Body of pancreas (tissue), 4 donors: ENCODE measurements at regions not wholly inside any gene's neighbourhood (a gene's known extent, or its start where the extent isn't known, plus 50 kb on each side); places are given as distances from the start of the nearest gene placed in this dataset.

Experiments used
- ATAC-seq: fragments of 150-250 bp; one replicate; pipeline ENCODE4 v1.9.1; 2016
- DNase-seq, 4 donors: peaks; one replicate each; pipeline ENCODE4 v3.0.0-alpha.2; 2019
- H3K27ac ChIP-seq, 4 donors: fragments of 200-600 bp; sonication (generic); 1 replicate in 3 of 4; 2 replicates in 1 of 4; pipeline versions ENCODE4 v1.5.1 to v1.6.1; 2016 to 2019; ENCODE audit warnings: mild to moderate bottlenecking in 1 of 4, mixed read lengths in 1 of 4, moderate library complexity in 1 of 4
- H3K27me3 ChIP-seq, 2 donors: fragments of 200-600 bp; sonication (generic); one replicate each; pipeline ENCODE4 v1.6.0; 2016; ENCODE audit warnings: mild to moderate bottlenecking in 1 of 2
- H3K36me3 ChIP-seq, 2 donors: fragments of 200-600 bp; sonication (generic); replicated peaks in 1 of 2; 2 replicates each; pipeline ENCODE4 v1.5.1; 2016; ENCODE audit warnings: low read depth in 2 of 2; ENCODE audit not compliant: insufficient read depth in 1 of 2
- H3K4me1 ChIP-seq: fragments of 200-600 bp; sonication (generic); one replicate; pipeline ENCODE4 v1.6.0; 2016
- H3K4me3 ChIP-seq, 2 donors: fragments of 200-600 bp; sonication (generic); 1 replicate in 1 of 2; 2 replicates in 1 of 2; pipeline ENCODE4 v1.5.1; 2016 to 2019
- H3K9me3 ChIP-seq, 3 donors: fragments of 200-600 bp; sonication (generic); 1 replicate in 2 of 3; 2 replicates in 1 of 3; pipeline ENCODE4 v1.5.1; 2016
- POLR2A ChIP-seq, 3 donors: fragments of 450-650 bp; IDR thresholded peaks; one replicate each; pipeline ENCODE4 v1.6.1; 2016; ENCODE audit warnings: antibody characterized with exemption in 3 of 3, mild to moderate bottlenecking in 2 of 3
- WGBS, 2 donors: methylation state at CpG; one replicate each; pipeline ENCODE4 v1.1.5; 2017; 5-methylcytosine and 5-hydroxymethylcytosine counted together
- intact Hi-C: fragments of 100-400 bp; cut with DNase I; formaldehyde crosslinking; loops from one replicate; pipeline ENCODE4 v1.15.1; 2023
- TF ChIP-seq, protein P1 (sequence below), 7 experiments: fragments of 450-650 bp in 4 of 7; fragments of 200-600 bp in 3 of 7; sonication (generic) in 3 of 7; IDR thresholded peaks; one replicate each; pipeline ENCODE4 v1.5.1; 2016 to 2019; ENCODE audit warnings: antibody characterized with exemption in 7 of 7

- Histone ChIP-seq H3K9me3 (no peaks in the 10 kb centered on the region), H3K27ac (no peak overlapping the region), H3K4me3 (no peak overlapping the region), H3K36me3 (no peaks in the 10 kb centered on the region), H3K4me1 (no peaks in the 10 kb centered on the region), H3K27me3 (no peaks in the 10 kb centered on the region)
- intact Hi-C loops, result no loop called here
- no peak for DNase-seq
- TF ChIP-seq, protein P1, sequence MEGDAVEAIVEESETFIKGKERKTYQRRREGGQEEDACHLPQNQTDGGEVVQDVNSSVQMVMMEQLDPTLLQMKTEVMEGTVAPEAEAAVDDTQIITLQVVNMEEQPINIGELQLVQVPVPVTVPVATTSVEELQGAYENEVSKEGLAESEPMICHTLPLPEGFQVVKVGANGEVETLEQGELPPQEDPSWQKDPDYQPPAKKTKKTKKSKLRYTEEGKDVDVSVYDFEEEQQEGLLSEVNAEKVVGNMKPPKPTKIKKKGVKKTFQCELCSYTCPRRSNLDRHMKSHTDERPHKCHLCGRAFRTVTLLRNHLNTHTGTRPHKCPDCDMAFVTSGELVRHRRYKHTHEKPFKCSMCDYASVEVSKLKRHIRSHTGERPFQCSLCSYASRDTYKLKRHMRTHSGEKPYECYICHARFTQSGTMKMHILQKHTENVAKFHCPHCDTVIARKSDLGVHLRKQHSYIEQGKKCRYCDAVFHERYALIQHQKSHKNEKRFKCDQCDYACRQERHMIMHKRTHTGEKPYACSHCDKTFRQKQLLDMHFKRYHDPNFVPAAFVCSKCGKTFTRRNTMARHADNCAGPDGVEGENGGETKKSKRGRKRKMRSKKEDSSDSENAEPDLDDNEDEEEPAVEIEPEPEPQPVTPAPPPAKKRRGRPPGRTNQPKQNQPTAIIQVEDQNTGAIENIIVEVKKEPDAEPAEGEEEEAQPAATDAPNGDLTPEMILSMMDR (IDR thresholded peaks at IDR 0.05), result no peak
- TF ChIP-seq POLR2A (IDR thresholded peaks at IDR 0.05), result no peak
- no peak for ATAC-seq
- WGBS, 2 donors, result 90 to 95% methylated on average over 2 to 15 of the region's 15 CpGs
These were observed 123.1 kb downstream of the ZNF664 start for GRCh38 chr12:124096109-124096508.

GRCh38 chr12:124096869-124097434 lies 123.9 kb downstream of the ZNF664 start:
- H3K36me3 ChIP-seq, result no peaks in the 10 kb centered on the region
- H3K4me3 ChIP-seq, result no peak overlapping the region
- no peak for ATAC-seq
- intact Hi-C loops, result no loop called here
- TF ChIP-seq, protein P1 (IDR thresholded peaks at IDR 0.05), result no peak
- TF ChIP-seq POLR2A (IDR thresholded peaks at IDR 0.05), result no peak
- no peaks in the 10 kb centered on the region for H3K27me3 ChIP-seq
- 82 to 88% methylated on average over 10 of the region's 10 CpGs for WGBS, 2 donors
- H3K27ac ChIP-seq, result no peak overlapping the region
- DNase-seq, result no peak
- H3K9me3 ChIP-seq, result no peaks in the 10 kb centered on the region
- H3K4me1 ChIP-seq, result no peaks in the 10 kb centered on the region

GRCh38 chr12:124097701-124098100 lies 124.7 kb downstream of the ZNF664 start:
- DNase-seq (no peak), ATAC-seq (no peak)
- no peak overlapping the region for H3K27ac ChIP-seq
- no peaks in the 10 kb centered on the region for H3K27me3 ChIP-seq
- H3K9me3 ChIP-seq, result no peaks in the 10 kb centered on the region
- 69 to 73% methylated on average over 7 of the region's 7 CpGs for WGBS, 2 donors
- intact Hi-C loops, result no loop called here
- H3K36me3 ChIP-seq, result no peaks in the 10 kb centered on the region
- no peaks in the 10 kb centered on the region for H3K4me1 ChIP-seq
- H3K4me3 ChIP-seq, result no peak overlapping the region
- no peak for TF ChIP-seq POLR2A (IDR thresholded peaks at IDR 0.05)
- TF ChIP-seq, protein P1 (IDR thresholded peaks at IDR 0.05), result no peak

DNA sequence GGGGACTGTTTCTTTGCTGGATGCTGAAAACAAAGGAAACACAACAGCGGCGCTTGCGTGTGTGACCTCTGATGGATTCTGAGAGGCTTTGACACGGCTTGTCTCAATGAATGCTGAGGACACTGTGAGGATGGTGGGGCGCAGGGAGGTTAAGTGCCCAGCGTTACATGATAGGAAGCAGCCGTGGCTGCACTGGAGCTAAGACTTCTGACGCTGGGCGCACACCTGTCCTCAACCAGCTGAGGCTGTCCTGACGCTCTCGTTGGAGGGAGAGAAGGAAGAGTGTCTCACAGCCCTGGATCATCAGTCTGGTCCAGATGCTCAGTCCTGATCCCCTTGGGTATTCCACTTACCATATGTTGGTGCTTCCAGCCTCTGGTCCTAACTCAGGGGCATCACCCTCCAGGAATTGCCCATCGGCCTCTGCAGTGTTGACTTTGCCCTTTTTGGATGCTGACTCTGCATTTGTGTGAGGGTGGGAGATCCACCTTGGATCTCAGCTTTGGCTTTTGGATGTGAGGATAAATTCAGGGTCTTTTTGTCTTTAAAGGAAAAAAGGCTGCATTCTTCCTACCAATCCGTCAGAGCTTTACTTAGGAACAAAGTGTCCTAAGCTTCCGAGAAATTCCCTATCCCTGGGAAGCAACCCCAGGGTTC lies 125.2 kb downstream of the ZNF664 start:
- DNase-seq (no peak), ATAC-seq (no peak)
- no peaks in the 10 kb centered on the region for H3K27me3 ChIP-seq
- no peaks in the 10 kb centered on the region for H3K36me3 ChIP-seq
- 81 to 85% methylated on average over 14 of the region's 14 CpGs for WGBS, 2 donors
- no peak overlapping the region for H3K27ac ChIP-seq
- no peaks in the 10 kb centered on the region for H3K9me3 ChIP-seq
- intact Hi-C loops, result no loop called here
- no peaks in the 10 kb centered on the region for H3K4me1 ChIP-seq
- no peak for TF ChIP-seq POLR2A (IDR thresholded peaks at IDR 0.05)
- TF ChIP-seq, protein P1 (IDR thresholded peaks at IDR 0.05), result no peak
- no peak overlapping the region for H3K4me3 ChIP-seq

DNA sequence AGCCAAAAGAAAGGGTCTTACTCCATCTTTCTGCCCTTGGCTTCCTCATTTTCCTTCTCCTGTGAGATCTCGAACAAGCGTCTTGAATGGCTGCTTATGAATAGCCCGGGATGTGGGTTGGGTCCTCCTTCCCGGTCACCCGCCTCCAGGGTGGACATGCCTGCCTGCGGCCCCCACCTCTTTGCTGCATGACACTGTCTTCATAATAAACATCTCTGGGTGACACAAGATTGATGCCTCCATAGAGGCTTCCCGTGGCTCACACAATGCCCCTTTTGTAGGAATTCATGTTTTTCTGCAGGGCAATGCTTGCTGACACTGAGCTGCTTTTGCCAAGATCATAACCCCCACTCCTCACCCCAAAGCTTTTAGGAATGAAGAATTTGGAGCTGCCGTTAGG lies 125.9 kb downstream of the ZNF664 start:
- Histone ChIP-seq H3K9me3 (no peaks in the 10 kb centered on the region), H3K4me1 (no peaks in the 10 kb centered on the region), H3K27me3 (no peaks in the 10 kb centered on the region), H3K36me3 (no peaks in the 10 kb centered on the region), H3K4me3 (no peak overlapping the region), H3K27ac (no peak overlapping the region)
- no peak for ATAC-seq
- 54 to 61% methylated on average over 8 of the region's 8 CpGs for WGBS, 2 donors
- TF ChIP-seq POLR2A (IDR thresholded peaks at IDR 0.05), result no peak
- TF ChIP-seq, protein P1 (IDR thresholded peaks at IDR 0.05), result no peak
- intact Hi-C loops, result no loop called here
- DNase-seq, result no peak
